ENCODE measurements at regions not wholly inside any gene's neighbourhood (a gene's known extent, or its start where the extent isn't known, plus 50 kb on each side); places are given as distances from the start of the nearest gene placed in this dataset.

DNA sequence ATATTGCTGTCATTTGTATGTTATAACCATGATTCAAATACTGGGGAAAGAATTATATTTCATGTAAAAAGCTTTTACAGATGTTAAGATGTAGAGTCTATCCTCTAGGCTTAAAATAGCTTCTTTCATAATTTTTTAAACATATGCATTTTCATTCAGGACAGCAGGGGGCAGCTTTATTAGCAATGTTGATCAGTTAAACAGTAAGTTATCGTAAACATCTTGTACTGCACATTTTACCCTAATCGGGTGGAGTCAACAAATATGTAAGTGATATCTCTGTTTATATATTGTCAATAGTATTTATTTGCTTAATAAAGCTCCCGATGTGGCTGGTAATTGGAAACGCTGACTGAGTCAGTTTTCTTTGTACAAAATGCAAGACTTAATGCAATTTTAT is 142.5 kb upstream of the MED14 start:
- peak; percentile 19 for DNase-seq
- 17% methylated on average over 4 of the region's 4 CpGs for WGBS (ENCODE audit: low lambda C conversion rate)
- Histone ChIP-seq H2AFZ (ENCODE audit: low read depth) (no peak overlapping the region), H3F3A (replicated peaks; ENCODE audit: insufficient read depth) (no peaks in the 10 kb centered on the region), H3K4me3 (ENCODE audit: low read depth in 2 of 2, low read length in 1 of 2) (no peak overlapping the region), H3K9me3 (no peaks in the 10 kb centered on the region), H3K27ac (ENCODE audit: low read depth in 2 of 2, low read length in 1 of 2) (no peak overlapping the region), H3K9me2 (no peaks in the 10 kb centered on the region), H3K4me2 (0 out of 2 replicates have a peak overlapping the region, but pooled peaks have one; percentile 22), H3K27me3 (ENCODE audit: insufficient read depth) (peaks cover 11% of the 10 kb centered on the region; the same call in 1 of the 2 replicates), H3K36me3 (replicated peaks in 1 of 2; ENCODE audit: control insufficient read depth in 1 of 2, insufficient read depth in 2 of 2, low read length in 1 of 2) (no peaks in the 10 kb centered on the region), H3K79me2 (ENCODE audit: insufficient read depth) (no peaks in the 10 kb centered on the region), H4K20me1 (ENCODE audit: insufficient read depth) (no peaks in the 10 kb centered on the region), H3K4me1 (ENCODE audit: control insufficient read depth in 1 of 2, insufficient read depth in 2 of 2, low read depth in 1 of 2, low read length in 1 of 2) (no peaks in the 10 kb centered on the region), H3K9ac (no peak overlapping the region)
- POLR2A ChIA-PET = no interaction called here
- TF ChIP-seq SMC3 (IDR thresholded peaks at IDR 0.05; ENCODE audit: low read depth, low read length) (peak; percentile 43), MEF2A (IDR thresholded peaks at IDR 0.05; ENCODE audit: borderline replicate concordance, low read depth) (no peak), EP300 (IDR thresholded peaks at IDR 0.05; ENCODE audit: borderline replicate concordance in 1 of 2, low read depth in 1 of 2, low read length in 1 of 2) (no peak), GABPA (IDR thresholded peaks at IDR 0.05; ENCODE audit: low read depth) (no peak), ELF1 (IDR thresholded peaks at IDR 0.05) (no peak), RAD21 (IDR thresholded peaks at IDR 0.05; ENCODE audit: low read length) (peak; percentile 60)
- TF ChIP-seq, protein P1, sequence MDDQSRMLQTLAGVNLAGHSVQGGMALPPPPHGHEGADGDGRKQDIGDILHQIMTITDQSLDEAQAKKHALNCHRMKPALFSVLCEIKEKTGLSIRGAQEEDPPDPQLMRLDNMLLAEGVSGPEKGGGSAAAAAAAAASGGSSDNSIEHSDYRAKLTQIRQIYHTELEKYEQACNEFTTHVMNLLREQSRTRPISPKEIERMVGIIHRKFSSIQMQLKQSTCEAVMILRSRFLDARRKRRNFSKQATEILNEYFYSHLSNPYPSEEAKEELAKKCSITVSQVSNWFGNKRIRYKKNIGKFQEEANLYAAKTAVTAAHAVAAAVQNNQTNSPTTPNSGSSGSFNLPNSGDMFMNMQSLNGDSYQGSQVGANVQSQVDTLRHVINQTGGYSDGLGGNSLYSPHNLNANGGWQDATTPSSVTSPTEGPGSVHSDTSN (IDR thresholded peaks at IDR 0.05) = no peak
- TF ChIP-seq, protein P2, sequence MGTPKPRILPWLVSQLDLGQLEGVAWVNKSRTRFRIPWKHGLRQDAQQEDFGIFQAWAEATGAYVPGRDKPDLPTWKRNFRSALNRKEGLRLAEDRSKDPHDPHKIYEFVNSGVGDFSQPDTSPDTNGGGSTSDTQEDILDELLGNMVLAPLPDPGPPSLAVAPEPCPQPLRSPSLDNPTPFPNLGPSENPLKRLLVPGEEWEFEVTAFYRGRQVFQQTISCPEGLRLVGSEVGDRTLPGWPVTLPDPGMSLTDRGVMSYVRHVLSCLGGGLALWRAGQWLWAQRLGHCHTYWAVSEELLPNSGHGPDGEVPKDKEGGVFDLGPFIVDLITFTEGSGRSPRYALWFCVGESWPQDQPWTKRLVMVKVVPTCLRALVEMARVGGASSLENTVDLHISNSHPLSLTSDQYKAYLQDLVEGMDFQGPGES (IDR thresholded peaks at IDR 0.05; ENCODE audit: low read depth, low read length) = no peak
- TF ChIP-seq, protein P3, sequence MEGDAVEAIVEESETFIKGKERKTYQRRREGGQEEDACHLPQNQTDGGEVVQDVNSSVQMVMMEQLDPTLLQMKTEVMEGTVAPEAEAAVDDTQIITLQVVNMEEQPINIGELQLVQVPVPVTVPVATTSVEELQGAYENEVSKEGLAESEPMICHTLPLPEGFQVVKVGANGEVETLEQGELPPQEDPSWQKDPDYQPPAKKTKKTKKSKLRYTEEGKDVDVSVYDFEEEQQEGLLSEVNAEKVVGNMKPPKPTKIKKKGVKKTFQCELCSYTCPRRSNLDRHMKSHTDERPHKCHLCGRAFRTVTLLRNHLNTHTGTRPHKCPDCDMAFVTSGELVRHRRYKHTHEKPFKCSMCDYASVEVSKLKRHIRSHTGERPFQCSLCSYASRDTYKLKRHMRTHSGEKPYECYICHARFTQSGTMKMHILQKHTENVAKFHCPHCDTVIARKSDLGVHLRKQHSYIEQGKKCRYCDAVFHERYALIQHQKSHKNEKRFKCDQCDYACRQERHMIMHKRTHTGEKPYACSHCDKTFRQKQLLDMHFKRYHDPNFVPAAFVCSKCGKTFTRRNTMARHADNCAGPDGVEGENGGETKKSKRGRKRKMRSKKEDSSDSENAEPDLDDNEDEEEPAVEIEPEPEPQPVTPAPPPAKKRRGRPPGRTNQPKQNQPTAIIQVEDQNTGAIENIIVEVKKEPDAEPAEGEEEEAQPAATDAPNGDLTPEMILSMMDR (IDR thresholded peaks at IDR 0.05) = peak; percentile 75
- CTCF ChIA-PET = interaction anchor here (0.6 to 3.7 kb wide), 26 partner anchors 8 to 394 kb away, joined by 3 to 29 read pairs (median 4); no protein-coding TSS in a partner anchor

DNA sequence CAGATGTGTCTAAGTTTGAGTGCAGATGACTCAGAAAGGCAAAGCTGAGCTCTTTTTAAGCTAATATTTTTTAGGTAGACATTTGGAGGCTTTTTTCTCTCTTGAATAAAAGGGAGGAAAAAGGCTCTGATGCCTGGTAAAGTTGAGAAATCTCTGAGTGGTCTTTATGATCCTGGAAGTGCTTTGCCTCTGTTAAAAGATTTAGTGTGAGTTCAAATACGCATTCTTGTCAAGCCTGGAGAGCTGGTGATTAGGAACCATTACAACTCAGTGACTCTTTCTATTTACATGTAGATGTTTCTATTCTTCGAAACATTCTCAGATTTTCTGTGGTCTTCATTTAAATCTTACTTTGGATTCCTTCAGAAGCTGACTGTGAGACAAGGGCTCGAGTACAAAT is 143.4 kb upstream of the MED14 start:
- Histone ChIP-seq H4K20me1 (ENCODE audit: insufficient read depth) (no peaks in the 10 kb centered on the region), H3K4me1 (ENCODE audit: control insufficient read depth in 1 of 2, insufficient read depth in 2 of 2, low read depth in 1 of 2, low read length in 1 of 2) (no peaks in the 10 kb centered on the region), H3K27ac (ENCODE audit: low read depth in 2 of 2, low read length in 1 of 2) (no peak overlapping the region), H3K4me2 (no peak overlapping the region), H3K9me3 (no peaks in the 10 kb centered on the region), H3K9me2 (no peaks in the 10 kb centered on the region), H3K4me3 (ENCODE audit: low read depth in 2 of 2, low read length in 1 of 2) (no peak overlapping the region), H2AFZ (ENCODE audit: low read depth) (0 out of 2 replicates have a peak overlapping the region, but pooled peaks have one; percentile 47), H3F3A (replicated peaks; ENCODE audit: insufficient read depth) (no peaks in the 10 kb centered on the region), H3K36me3 (replicated peaks in 1 of 2; ENCODE audit: control insufficient read depth in 1 of 2, insufficient read depth in 2 of 2, low read length in 1 of 2) (no peaks in the 10 kb centered on the region), H3K79me2 (ENCODE audit: insufficient read depth) (no peaks in the 10 kb centered on the region), H3K9ac (no peak overlapping the region), H3K27me3 (ENCODE audit: insufficient read depth) (peaks cover 14% of the 10 kb centered on the region; the same call in 1 of the 2 replicates)
- ChIA-PET CTCF (interaction anchor here (1.1 to 3.7 kb wide), 9 partner anchors 11 to 260 kb away, joined by 3 to 29 read pairs (median 6); no protein-coding TSS in a partner anchor), POLR2A (no interaction called here)
- DNase-seq = no peak
- WGBS (ENCODE audit: low lambda C conversion rate) = 42% methylated on average over 3 of the region's 3 CpGs
- TF ChIP-seq MXI1 (IDR thresholded peaks at IDR 0.05; ENCODE audit: low read depth, low read length) (no peak), NRF1 (IDR thresholded peaks at IDR 0.05; ENCODE audit: low read depth, low read length) (no peak), CHD2 (IDR thresholded peaks at IDR 0.05; ENCODE audit: low read length, partially characterized antibody) (no peak), GABPA (IDR thresholded peaks at IDR 0.05; ENCODE audit: low read depth) (no peak), FOSL2 (IDR thresholded peaks at IDR 0.05; ENCODE audit: borderline replicate concordance, low read depth) (no peak), FOXM1 (IDR thresholded peaks at IDR 0.05; ENCODE audit: low read depth) (no peak), RAD21 (IDR thresholded peaks at IDR 0.05; ENCODE audit: low read length) (no peak), TCF12 (IDR thresholded peaks at IDR 0.05) (no peak), EP300 (IDR thresholded peaks at IDR 0.05; ENCODE audit: borderline replicate concordance in 1 of 2, low read depth in 1 of 2, low read length in 1 of 2) (no peak), RCOR1 (IDR thresholded peaks at IDR 0.05; ENCODE audit: low read length) (no peak), YY1 (IDR thresholded peaks at IDR 0.05; ENCODE audit: low read depth) (no peak), FOXJ3 (CRISPR knock-in tag; IDR thresholded peaks at IDR 0.05) (no peak), SIN3A (IDR thresholded peaks at IDR 0.05; ENCODE audit: borderline replicate concordance, low read depth, low read length) (no peak)
- TF ChIP-seq, protein P1 (IDR thresholded peaks at IDR 0.05) = no peak
- TF ChIP-seq, protein P3 (IDR thresholded peaks at IDR 0.05) = no peak
- TF ChIP-seq, protein P2 (IDR thresholded peaks at IDR 0.05; ENCODE audit: low read depth, low read length) = no peak
